Ishikawa (cell line): ENCODE measurements at regions not wholly inside any gene's neighbourhood (a gene's known extent, or its start where the extent isn't known, plus 50 kb on each side); places are given as distances from the start of the nearest gene placed in this dataset.

ENCODE experiments used
- EGR1 ChIP-seq: IDR thresholded peaks from 2 replicates; pipeline ENCODE4 v1.6.1; 2012
- EP300 ChIP-seq: IDR thresholded peaks from 2 replicates; pipeline ENCODE4 v1.6.1; 2012; ENCODE audit warnings: borderline replicate concordance
- FOXM1 ChIP-seq: IDR thresholded peaks from 2 replicates; pipeline ENCODE4 v1.6.1; 2012; ENCODE audit warnings: low read depth, borderline replicate concordance
- RAD21 ChIP-seq: IDR thresholded peaks from 2 replicates; pipeline ENCODE4 v1.6.1; 2012; ENCODE audit warnings: low read depth
- TAF1 ChIP-seq: IDR thresholded peaks from 2 replicates; pipeline ENCODE4 v1.6.1; 2012; ENCODE audit warnings: low read depth, mild to moderate bottlenecking
- TEAD4 ChIP-seq: IDR thresholded peaks from 2 replicates; pipeline ENCODE4 v1.6.1; 2012
- YY1 ChIP-seq: IDR thresholded peaks from 2 replicates; pipeline ENCODE4 v1.6.1; 2012; ENCODE audit warnings: low read depth
- TF ChIP-seq, protein P1 (sequence below): IDR thresholded peaks from 2 replicates; pipeline ENCODE4 v1.6.1; 2012
- TF ChIP-seq, protein P2 (sequence below): IDR thresholded peaks from 2 replicates; pipeline ENCODE4 v1.6.1; 2012
- TF ChIP-seq, protein P3 (sequence below): IDR thresholded peaks from 2 replicates; pipeline ENCODE4 v1.6.1; 2012; ENCODE audit warnings: low read depth, mild to moderate bottlenecking

- no peak for TF ChIP-seq RAD21
- TF ChIP-seq, protein P1, sequence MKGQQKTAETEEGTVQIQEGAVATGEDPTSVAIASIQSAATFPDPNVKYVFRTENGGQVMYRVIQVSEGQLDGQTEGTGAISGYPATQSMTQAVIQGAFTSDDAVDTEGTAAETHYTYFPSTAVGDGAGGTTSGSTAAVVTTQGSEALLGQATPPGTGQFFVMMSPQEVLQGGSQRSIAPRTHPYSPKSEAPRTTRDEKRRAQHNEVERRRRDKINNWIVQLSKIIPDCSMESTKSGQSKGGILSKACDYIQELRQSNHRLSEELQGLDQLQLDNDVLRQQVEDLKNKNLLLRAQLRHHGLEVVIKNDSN: no peak
- TF ChIP-seq, protein P2, sequence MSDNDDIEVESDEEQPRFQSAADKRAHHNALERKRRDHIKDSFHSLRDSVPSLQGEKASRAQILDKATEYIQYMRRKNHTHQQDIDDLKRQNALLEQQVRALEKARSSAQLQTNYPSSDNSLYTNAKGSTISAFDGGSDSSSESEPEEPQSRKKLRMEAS: no peak
- TF ChIP-seq TAF1: no peak
- TF ChIP-seq EGR1: no peak
- TF ChIP-seq EP300: no peak
- TF ChIP-seq, protein P3, sequence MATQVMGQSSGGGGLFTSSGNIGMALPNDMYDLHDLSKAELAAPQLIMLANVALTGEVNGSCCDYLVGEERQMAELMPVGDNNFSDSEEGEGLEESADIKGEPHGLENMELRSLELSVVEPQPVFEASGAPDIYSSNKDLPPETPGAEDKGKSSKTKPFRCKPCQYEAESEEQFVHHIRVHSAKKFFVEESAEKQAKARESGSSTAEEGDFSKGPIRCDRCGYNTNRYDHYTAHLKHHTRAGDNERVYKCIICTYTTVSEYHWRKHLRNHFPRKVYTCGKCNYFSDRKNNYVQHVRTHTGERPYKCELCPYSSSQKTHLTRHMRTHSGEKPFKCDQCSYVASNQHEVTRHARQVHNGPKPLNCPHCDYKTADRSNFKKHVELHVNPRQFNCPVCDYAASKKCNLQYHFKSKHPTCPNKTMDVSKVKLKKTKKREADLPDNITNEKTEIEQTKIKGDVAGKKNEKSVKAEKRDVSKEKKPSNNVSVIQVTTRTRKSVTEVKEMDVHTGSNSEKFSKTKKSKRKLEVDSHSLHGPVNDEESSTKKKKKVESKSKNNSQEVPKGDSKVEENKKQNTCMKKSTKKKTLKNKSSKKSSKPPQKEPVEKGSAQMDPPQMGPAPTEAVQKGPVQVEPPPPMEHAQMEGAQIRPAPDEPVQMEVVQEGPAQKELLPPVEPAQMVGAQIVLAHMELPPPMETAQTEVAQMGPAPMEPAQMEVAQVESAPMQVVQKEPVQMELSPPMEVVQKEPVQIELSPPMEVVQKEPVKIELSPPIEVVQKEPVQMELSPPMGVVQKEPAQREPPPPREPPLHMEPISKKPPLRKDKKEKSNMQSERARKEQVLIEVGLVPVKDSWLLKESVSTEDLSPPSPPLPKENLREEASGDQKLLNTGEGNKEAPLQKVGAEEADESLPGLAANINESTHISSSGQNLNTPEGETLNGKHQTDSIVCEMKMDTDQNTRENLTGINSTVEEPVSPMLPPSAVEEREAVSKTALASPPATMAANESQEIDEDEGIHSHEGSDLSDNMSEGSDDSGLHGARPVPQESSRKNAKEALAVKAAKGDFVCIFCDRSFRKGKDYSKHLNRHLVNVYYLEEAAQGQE: no peak
- TF ChIP-seq FOXM1: no peak
- TF ChIP-seq TEAD4: no peak
- no peak for TF ChIP-seq YY1
Measured at GRCh38 chr4:147310312-147310711, 170.6 kb upstream of the EDNRA start.
